ENCODE measurements at regions not wholly inside any gene's neighbourhood (a gene's known extent, or its start where the extent isn't known, plus 50 kb on each side); places are given as distances from the start of the nearest gene placed in this dataset.

DNA sequence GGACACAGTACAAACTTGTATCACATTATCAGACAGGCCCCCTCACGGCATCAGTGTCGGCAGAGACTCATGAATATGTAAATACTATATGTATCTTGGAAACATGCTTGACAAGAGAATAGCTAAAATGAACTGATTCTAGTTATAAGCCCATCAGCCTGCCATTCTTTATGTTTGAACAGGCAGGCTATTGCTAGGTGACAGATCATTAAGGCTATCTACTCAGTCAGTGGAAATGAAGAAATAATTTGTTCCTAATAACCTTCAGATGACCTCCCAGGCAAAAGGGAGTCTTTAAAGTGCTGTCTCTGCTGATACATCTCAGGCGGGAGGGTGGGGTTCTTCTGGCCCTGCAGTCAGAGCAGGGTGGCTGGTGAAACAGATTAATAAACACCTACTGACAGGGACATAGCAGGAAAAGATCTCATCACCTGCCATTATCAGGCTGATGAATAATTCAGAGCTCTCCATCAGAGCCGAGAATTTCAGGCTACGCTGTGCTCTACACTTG is 394.2 kb downstream of the RASEF start:
- TF ChIP-seq, protein P1, sequence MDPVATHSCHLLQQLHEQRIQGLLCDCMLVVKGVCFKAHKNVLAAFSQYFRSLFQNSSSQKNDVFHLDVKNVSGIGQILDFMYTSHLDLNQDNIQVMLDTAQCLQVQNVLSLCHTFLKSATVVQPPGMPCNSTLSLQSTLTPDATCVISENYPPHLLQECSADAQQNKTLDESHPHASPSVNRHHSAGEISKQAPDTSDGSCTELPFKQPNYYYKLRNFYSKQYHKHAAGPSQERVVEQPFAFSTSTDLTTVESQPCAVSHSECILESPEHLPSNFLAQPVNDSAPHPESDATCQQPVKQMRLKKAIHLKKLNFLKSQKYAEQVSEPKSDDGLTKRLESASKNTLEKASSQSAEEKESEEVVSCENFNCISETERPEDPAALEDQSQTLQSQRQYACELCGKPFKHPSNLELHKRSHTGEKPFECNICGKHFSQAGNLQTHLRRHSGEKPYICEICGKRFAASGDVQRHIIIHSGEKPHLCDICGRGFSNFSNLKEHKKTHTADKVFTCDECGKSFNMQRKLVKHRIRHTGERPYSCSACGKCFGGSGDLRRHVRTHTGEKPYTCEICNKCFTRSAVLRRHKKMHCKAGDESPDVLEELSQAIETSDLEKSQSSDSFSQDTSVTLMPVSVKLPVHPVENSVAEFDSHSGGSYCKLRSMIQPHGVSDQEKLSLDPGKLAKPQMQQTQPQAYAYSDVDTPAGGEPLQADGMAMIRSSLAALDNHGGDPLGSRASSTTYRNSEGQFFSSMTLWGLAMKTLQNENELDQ (tag by site-specific recombination; IDR thresholded peaks at IDR 0.05; ENCODE audit: low read depth): no peak
- no peak for TF ChIP-seq KLF16 (tag by site-specific recombination; IDR thresholded peaks at IDR 0.05)
- no peak for TF ChIP-seq YY1 (tag by site-specific recombination; IDR thresholded peaks at IDR 0.05)
- TF ChIP-seq ZNF521 (tag by site-specific recombination; IDR thresholded peaks at IDR 0.05): no peak
- TF ChIP-seq, protein P2, sequence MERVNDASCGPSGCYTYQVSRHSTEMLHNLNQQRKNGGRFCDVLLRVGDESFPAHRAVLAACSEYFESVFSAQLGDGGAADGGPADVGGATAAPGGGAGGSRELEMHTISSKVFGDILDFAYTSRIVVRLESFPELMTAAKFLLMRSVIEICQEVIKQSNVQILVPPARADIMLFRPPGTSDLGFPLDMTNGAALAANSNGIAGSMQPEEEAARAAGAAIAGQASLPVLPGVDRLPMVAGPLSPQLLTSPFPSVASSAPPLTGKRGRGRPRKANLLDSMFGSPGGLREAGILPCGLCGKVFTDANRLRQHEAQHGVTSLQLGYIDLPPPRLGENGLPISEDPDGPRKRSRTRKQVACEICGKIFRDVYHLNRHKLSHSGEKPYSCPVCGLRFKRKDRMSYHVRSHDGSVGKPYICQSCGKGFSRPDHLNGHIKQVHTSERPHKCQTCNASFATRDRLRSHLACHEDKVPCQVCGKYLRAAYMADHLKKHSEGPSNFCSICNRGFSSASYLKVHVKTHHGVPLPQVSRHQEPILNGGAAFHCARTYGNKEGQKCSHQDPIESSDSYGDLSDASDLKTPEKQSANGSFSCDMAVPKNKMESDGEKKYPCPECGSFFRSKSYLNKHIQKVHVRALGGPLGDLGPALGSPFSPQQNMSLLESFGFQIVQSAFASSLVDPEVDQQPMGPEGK (tag by site-specific recombination; IDR thresholded peaks at IDR 0.05): no peak
- TF ChIP-seq ZFP37 (tag by site-specific recombination; IDR thresholded peaks at IDR 0.05): no peak
- TF ChIP-seq, protein P3, sequence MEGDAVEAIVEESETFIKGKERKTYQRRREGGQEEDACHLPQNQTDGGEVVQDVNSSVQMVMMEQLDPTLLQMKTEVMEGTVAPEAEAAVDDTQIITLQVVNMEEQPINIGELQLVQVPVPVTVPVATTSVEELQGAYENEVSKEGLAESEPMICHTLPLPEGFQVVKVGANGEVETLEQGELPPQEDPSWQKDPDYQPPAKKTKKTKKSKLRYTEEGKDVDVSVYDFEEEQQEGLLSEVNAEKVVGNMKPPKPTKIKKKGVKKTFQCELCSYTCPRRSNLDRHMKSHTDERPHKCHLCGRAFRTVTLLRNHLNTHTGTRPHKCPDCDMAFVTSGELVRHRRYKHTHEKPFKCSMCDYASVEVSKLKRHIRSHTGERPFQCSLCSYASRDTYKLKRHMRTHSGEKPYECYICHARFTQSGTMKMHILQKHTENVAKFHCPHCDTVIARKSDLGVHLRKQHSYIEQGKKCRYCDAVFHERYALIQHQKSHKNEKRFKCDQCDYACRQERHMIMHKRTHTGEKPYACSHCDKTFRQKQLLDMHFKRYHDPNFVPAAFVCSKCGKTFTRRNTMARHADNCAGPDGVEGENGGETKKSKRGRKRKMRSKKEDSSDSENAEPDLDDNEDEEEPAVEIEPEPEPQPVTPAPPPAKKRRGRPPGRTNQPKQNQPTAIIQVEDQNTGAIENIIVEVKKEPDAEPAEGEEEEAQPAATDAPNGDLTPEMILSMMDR (tag by site-specific recombination; IDR thresholded peaks at IDR 0.05): no peak
- no peak for TF ChIP-seq SP2 (tag by site-specific recombination; IDR thresholded peaks at IDR 0.05)
- no peak for TF ChIP-seq ZNF510 (tag by site-specific recombination; IDR thresholded peaks at IDR 0.05; ENCODE audit: insufficient replicate concordance)
- no peak for TF ChIP-seq MEIS1 (CRISPR knock-in tag; IDR thresholded peaks at IDR 0.05; ENCODE audit: borderline replicate concordance)
- no peak for TF ChIP-seq ZBTB7A (tag by site-specific recombination; IDR thresholded peaks at IDR 0.05; ENCODE audit: low read depth)
- TF ChIP-seq, protein P4, sequence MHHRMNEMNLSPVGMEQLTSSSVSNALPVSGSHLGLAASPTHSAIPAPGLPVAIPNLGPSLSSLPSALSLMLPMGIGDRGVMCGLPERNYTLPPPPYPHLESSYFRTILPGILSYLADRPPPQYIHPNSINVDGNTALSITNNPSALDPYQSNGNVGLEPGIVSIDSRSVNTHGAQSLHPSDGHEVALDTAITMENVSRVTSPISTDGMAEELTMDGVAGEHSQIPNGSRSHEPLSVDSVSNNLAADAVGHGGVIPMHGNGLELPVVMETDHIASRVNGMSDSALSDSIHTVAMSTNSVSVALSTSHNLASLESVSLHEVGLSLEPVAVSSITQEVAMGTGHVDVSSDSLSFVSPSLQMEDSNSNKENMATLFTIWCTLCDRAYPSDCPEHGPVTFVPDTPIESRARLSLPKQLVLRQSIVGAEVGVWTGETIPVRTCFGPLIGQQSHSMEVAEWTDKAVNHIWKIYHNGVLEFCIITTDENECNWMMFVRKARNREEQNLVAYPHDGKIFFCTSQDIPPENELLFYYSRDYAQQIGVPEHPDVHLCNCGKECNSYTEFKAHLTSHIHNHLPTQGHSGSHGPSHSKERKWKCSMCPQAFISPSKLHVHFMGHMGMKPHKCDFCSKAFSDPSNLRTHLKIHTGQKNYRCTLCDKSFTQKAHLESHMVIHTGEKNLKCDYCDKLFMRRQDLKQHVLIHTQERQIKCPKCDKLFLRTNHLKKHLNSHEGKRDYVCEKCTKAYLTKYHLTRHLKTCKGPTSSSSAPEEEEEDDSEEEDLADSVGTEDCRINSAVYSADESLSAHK (tag by site-specific recombination; IDR thresholded peaks at IDR 0.05): no peak
